Thyroid gland (tissue), 4 donors: ENCODE measurements at regions not wholly inside any gene's neighbourhood (a gene's known extent, or its start where the extent isn't known, plus 50 kb on each side); places are given as distances from the start of the nearest gene placed in this dataset.

Source experiments
- DNase-seq, 2 donors: peaks; one replicate each; pipeline ENCODE4 v3.0.0-alpha.2; 2019
- H3K27ac ChIP-seq, 3 donors: fragments of 200-600 bp; sonication (generic); 1 replicate in 2 of 3; 2 replicates in 1 of 3; pipeline ENCODE4 v1.5.1; 2016 to 2019; ENCODE audit warnings: mild to moderate bottlenecking in 1 of 3, moderate library complexity in 1 of 3
- H3K27me3 ChIP-seq: fragments of 200-600 bp; sonication (generic); one replicate; pipeline ENCODE4 v1.5.1; 2019
- H3K36me3 ChIP-seq, 2 donors: fragments of 200-600 bp; sonication (generic); one replicate each; pipeline ENCODE4 v1.5.1; 2016 to 2019
- H3K4me1 ChIP-seq, 2 donors: fragments of 200-600 bp; sonication (generic); one replicate each; pipeline ENCODE4 v1.5.1; 2017 to 2019
- H3K4me3 ChIP-seq, 3 donors: fragments of 200-600 bp; sonication (generic); replicated peaks in 1 of 3; 1 replicate in 2 of 3; 2 replicates in 1 of 3; pipeline ENCODE4 v1.5.1; 2016; ENCODE audit warnings: mild to moderate bottlenecking in 1 of 3
- H3K9me3 ChIP-seq: fragments of 200-600 bp; sonication (generic); one replicate; pipeline ENCODE4 v1.5.1; 2017
- POLR2A ChIP-seq, 2 donors: fragments of 450-650 bp; IDR thresholded peaks; one replicate each; pipeline ENCODE4 v1.6.1; 2017; ENCODE audit warnings: antibody characterized with exemption in 2 of 2, mild to moderate bottlenecking in 2 of 2, moderate library complexity in 1 of 2
- WGBS, 2 donors: methylation state at CpG; one replicate each; pipeline ENCODE4 v1.1.5; 2017; 5-methylcytosine and 5-hydroxymethylcytosine counted together
- intact Hi-C: fragments of 100-400 bp; cut with DNase I; formaldehyde crosslinking; loops from one replicate; pipeline ENCODE4 v1.15.1; 2023
- TF ChIP-seq, protein P1 (sequence below), 6 experiments: fragments of 200-600 bp in 3 of 6; fragments of 450-650 bp in 3 of 6; sonication (generic) in 3 of 6; IDR thresholded peaks; one replicate each; pipeline ENCODE4 v1.5.1; 2016 to 2019; ENCODE audit warnings: antibody characterized with exemption in 6 of 6, mild to moderate bottlenecking in 2 of 6, inconsistent platforms in 1 of 6, moderate library complexity in 1 of 6

DNA sequence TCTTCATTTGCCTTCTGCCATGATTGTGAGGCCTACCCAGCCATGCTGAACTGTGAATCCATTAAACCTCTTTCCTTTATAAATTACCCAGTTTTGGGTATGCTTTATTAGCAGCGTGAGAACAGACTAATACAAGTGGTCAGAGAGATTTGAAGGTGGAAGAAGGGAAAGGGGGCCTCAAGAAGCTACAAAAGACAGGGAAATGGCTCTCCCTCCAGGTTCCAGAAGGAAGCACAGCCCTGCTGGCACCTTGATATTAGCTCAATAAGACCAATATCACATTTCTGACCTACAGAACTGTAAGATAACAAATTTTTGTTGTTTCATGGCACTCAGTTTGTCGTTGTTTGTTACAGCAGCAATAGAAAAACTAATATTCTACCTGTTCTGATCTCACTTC lies 536.5 kb upstream of the MARCKS start:
- Histone ChIP-seq H3K4me1 (no peaks in the 10 kb centered on the region), H3K36me3 (no peaks in the 10 kb centered on the region), H3K27me3 (no peaks in the 10 kb centered on the region), H3K4me3 (no peak overlapping the region), H3K27ac (no peak overlapping the region), H3K9me3 (no peaks in the 10 kb centered on the region)
- no peak for TF ChIP-seq POLR2A (IDR thresholded peaks at IDR 0.05)
- no peak for DNase-seq
- 92 to 95% methylated on average over 2 of the region's 2 CpGs for WGBS, 2 donors
- intact Hi-C loops: no loop called here

- Histone ChIP-seq H3K27me3 (no peaks in the 10 kb centered on the region), H3K9me3 (no peaks in the 10 kb centered on the region), H3K4me1 (no peaks in the 10 kb centered on the region), H3K27ac (no peak overlapping the region), H3K36me3 (no peaks in the 10 kb centered on the region), H3K4me3 (no peak overlapping the region)
- intact Hi-C loops: no loop called here
- TF ChIP-seq POLR2A (IDR thresholded peaks at IDR 0.05): no peak
- TF ChIP-seq, protein P1, sequence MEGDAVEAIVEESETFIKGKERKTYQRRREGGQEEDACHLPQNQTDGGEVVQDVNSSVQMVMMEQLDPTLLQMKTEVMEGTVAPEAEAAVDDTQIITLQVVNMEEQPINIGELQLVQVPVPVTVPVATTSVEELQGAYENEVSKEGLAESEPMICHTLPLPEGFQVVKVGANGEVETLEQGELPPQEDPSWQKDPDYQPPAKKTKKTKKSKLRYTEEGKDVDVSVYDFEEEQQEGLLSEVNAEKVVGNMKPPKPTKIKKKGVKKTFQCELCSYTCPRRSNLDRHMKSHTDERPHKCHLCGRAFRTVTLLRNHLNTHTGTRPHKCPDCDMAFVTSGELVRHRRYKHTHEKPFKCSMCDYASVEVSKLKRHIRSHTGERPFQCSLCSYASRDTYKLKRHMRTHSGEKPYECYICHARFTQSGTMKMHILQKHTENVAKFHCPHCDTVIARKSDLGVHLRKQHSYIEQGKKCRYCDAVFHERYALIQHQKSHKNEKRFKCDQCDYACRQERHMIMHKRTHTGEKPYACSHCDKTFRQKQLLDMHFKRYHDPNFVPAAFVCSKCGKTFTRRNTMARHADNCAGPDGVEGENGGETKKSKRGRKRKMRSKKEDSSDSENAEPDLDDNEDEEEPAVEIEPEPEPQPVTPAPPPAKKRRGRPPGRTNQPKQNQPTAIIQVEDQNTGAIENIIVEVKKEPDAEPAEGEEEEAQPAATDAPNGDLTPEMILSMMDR (IDR thresholded peaks at IDR 0.05): no peak
- WGBS, 2 donors: 88 to 92% methylated on average over 3 of the region's 3 CpGs
- DNase-seq: no peak
Measured at GRCh38 chr6:113326781-113327180, 530.4 kb upstream of the MARCKS start.

DNA sequence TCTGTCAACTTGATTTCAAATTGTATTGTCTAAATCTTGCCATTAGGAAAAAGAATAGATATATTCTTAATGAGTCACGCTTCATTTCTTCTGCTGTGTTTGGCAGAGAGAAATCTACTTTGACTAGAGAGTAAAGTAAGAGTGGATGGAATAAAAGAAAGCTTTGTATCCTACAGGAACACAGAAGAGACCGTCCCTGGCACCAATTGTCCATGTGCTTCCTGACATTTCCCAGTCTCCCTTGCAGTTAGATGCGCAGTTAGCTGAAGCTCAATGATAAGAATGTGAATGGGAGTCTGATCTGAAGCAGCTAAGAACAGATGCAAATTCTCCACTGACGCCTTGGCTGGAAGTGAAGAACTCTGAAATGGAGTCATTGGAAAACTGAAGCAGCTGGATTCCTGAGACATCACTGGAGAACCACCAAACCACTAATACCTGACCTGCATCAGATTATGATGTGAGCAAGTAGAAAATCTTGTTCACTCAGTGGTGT lies 528.2 kb upstream of the MARCKS start:
- Histone ChIP-seq H3K4me3 (no peak overlapping the region), H3K4me1 (no peaks in the 10 kb centered on the region), H3K27me3 (no peaks in the 10 kb centered on the region), H3K36me3 (no peaks in the 10 kb centered on the region), H3K27ac (no peak overlapping the region), H3K9me3 (no peaks in the 10 kb centered on the region)
- WGBS, 2 donors: 82 to 87% methylated on average over 4 of the region's 4 CpGs
- intact Hi-C loops: no loop called here
- DNase-seq: no peak
- no peak for TF ChIP-seq POLR2A (IDR thresholded peaks at IDR 0.05)
- TF ChIP-seq, protein P1 (IDR thresholded peaks at IDR 0.05): no peak

DNA sequence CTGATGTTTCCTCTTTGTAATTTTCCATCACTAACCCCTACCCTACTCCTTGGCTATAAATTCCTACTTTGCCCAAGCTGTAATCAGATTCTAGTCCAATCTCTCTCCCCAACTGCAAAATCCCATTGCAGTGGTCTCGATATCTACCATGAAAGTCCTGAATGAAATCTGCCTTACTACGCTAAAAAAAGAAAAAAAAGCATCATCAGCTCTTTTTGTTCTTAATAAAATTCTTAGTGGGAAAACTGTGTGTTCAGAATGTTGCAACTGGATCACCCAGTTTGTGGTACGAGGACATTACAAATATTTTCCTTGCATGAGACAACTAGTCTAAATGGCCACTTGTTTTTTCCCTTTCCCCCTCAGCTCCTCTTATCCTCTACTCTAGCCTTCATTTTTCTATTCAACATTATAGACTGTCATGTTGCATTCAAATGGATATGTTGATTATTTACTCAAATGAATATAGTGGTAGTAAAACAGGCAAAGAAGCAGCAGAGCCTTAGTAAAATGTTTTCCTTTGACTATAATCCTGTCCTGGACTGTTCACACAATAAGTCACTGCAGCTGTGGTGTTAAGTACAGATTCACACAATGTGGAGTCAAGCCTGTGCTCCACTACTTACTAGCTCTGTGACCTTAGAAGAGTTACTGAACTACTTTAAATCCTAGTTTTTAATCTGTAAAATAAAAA lies 527.1 kb upstream of the MARCKS start:
- no peak overlapping the region for H3K27ac ChIP-seq
- H3K36me3 ChIP-seq: no peaks in the 10 kb centered on the region
- no peaks in the 10 kb centered on the region for H3K27me3 ChIP-seq
- intact Hi-C loops: no loop called here
- no peak for DNase-seq
- WGBS, 2 donors: 91 to 95% methylated on average over 3 of the region's 3 CpGs
- no peaks in the 10 kb centered on the region for H3K9me3 ChIP-seq
- no peak for TF ChIP-seq POLR2A (IDR thresholded peaks at IDR 0.05)
- TF ChIP-seq, protein P1 (IDR thresholded peaks at IDR 0.05): no peak
- H3K4me1 ChIP-seq: no peaks in the 10 kb centered on the region
- no peak overlapping the region for H3K4me3 ChIP-seq

DNA sequence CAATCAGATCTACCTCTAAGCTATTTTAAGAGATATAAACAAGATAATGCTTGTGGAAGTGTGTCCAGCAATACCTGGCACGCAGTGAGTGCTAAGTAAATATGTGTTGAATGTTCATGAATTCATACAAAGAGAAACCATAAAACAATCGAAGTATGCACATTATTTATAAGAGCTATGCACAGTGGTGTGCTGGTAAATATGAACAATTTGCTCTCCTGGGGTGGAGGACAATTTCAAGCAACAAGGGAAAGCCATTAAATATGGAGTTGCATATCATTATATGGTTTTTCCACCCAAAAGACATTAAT lies 526.6 kb upstream of the MARCKS start:
- intact Hi-C loops: no loop called here
- Histone ChIP-seq H3K9me3 (no peaks in the 10 kb centered on the region), H3K27me3 (no peaks in the 10 kb centered on the region), H3K4me1 (no peaks in the 10 kb centered on the region), H3K36me3 (no peaks in the 10 kb centered on the region), H3K4me3 (no peak overlapping the region), H3K27ac (no peak overlapping the region)
- no peak for DNase-seq
- 84 to 90% methylated on average over 2 of the region's 2 CpGs for WGBS, 2 donors
- no peak for TF ChIP-seq POLR2A (IDR thresholded peaks at IDR 0.05)
- TF ChIP-seq, protein P1 (IDR thresholded peaks at IDR 0.05): no peak
